GM06990 (cell line): ENCODE measurements at regions not wholly inside any gene's neighbourhood (a gene's known extent, or its start where the extent isn't known, plus 50 kb on each side); places are given as distances from the start of the nearest gene placed in this dataset.

Experiments used
- DNase-seq: peaks from one replicate; pipeline ENCODE4 v3.0.0-alpha.2; 2011; ENCODE audit not compliant: insufficient read length; ENCODE audit errors: extremely low read depth
- H3K27me3 ChIP-seq: replicated peaks from 2 replicates; pipeline ENCODE4 v1.6.0; 2011; ENCODE audit warnings: low read length; ENCODE audit not compliant: control insufficient read depth, insufficient read depth
- H3K36me3 ChIP-seq: 2 replicates; pipeline ENCODE4 v1.5.1; 2011; ENCODE audit warnings: low read length; ENCODE audit not compliant: control insufficient read depth, insufficient read depth
- H3K4me3 ChIP-seq: replicated peaks from 2 replicates; pipeline ENCODE4 v1.5.1; 2011; ENCODE audit warnings: low read depth, mild to moderate bottlenecking, control low read depth, low read length
- CTCF ChIP-seq: IDR thresholded peaks from 2 replicates; pipeline ENCODE4 v1.5.1; 2011; ENCODE audit warnings: low read length, control low read depth, mild to moderate bottlenecking, inconsistent platforms; ENCODE audit not compliant: insufficient read depth, poor library complexity, severe bottlenecking

GRCh38 chr4:74541667-74542066, 96.7 kb downstream of the AREG start:
- H3K36me3 ChIP-seq = no peaks in the 10 kb centered on the region
- DNase-seq = no peak
- TF ChIP-seq CTCF = no peak
- no peaks in the 10 kb centered on the region; the same call in 1 of the 2 replicates for H3K27me3 ChIP-seq
- no peak overlapping the region for H3K4me3 ChIP-seq

- TF ChIP-seq CTCF = no peak
Observed at GRCh38 chr4:74543231-74543781, 98.4 kb downstream of the AREG start.

GRCh38 chr4:74543983-74544382, 99.0 kb downstream of the AREG start:
- Histone ChIP-seq H3K36me3 (no peaks in the 10 kb centered on the region), H3K27me3 (no peaks in the 10 kb centered on the region; the same call in 1 of the 2 replicates), H3K4me3 (no peak overlapping the region)
- no peak for DNase-seq
- no peak for TF ChIP-seq CTCF

More at GRCh38 chr4:74543231-74543781, 98.4 kb downstream of the AREG start:
- Histone ChIP-seq H3K36me3 (no peaks in the 10 kb centered on the region), H3K27me3 (no peaks in the 10 kb centered on the region; the same call in 1 of the 2 replicates), H3K4me3 (no peak overlapping the region)
- DNase-seq = peak; percentile 25

- no peaks in the 10 kb centered on the region; the same call in 1 of the 2 replicates for H3K27me3 ChIP-seq
- TF ChIP-seq CTCF = no peak
- DNase-seq = no peak
- H3K4me3 ChIP-seq = no peak overlapping the region
- no peaks in the 10 kb centered on the region for H3K36me3 ChIP-seq
Observed at GRCh38 chr4:74544655-74545361, 99.9 kb downstream of the AREG start.

- no peak for TF ChIP-seq CTCF
Observed at GRCh38 chr4:74545448-74545847, 100.5 kb downstream of the AREG start.

More at GRCh38 chr4:74545448-74545847, 100.5 kb downstream of the AREG start:
- no peak overlapping the region for H3K4me3 ChIP-seq
- H3K27me3 ChIP-seq = no peaks in the 10 kb centered on the region; the same call in 1 of the 2 replicates
- no peaks in the 10 kb centered on the region for H3K36me3 ChIP-seq
- no peak for DNase-seq
